ENCODE measurements at regions not wholly inside any gene's neighbourhood (a gene's known extent, or its start where the extent isn't known, plus 50 kb on each side); places are given as distances from the start of the nearest gene placed in this dataset.

- TF ChIP-seq POLR2A (IDR thresholded peaks at IDR 0.05) (no peak), CTCF (IDR thresholded peaks at IDR 0.05) (no peak), POLR2AphosphoS5 (IDR thresholded peaks at IDR 0.05) (no peak)
Measured at GRCh38 chr14:97748616-97749015, 951.4 kb downstream of the VRK1 start.

Data from prostate gland (tissue), 2 donors.